Lower lobe of right lung (tissue), 2 donors: ENCODE measurements at regions not wholly inside any gene's neighbourhood (a gene's known extent, or its start where the extent isn't known, plus 50 kb on each side); places are given as distances from the start of the nearest gene placed in this dataset.

Experiments used
- ATAC-seq, 2 donors: fragments of 200-7000 bp; cut with Tn5 transposase; one replicate each; pipeline ENCODE4 v1.9.1; 2020 to 2022; ENCODE audit warnings: mild to moderate bottlenecking in 2 of 2, moderate library complexity in 2 of 2
- DNase-seq: peaks from one replicate; pipeline ENCODE4 v3.0.0-alpha.2; 2020
- H3K27ac ChIP-seq: fragments of 200-600 bp; one replicate; pipeline ENCODE4 v1.8.0; 2022
- H3K27me3 ChIP-seq: fragments of 200-600 bp; one replicate; pipeline ENCODE4 v1.8.0; 2022; ENCODE audit warnings: low read depth
- H3K36me3 ChIP-seq: fragments of 200-600 bp; one replicate; pipeline ENCODE4 v1.8.0; 2022; ENCODE audit warnings: mild to moderate bottlenecking
- H3K4me1 ChIP-seq: fragments of 200-600 bp; one replicate; pipeline ENCODE4 v1.8.0; 2022
- H3K4me3 ChIP-seq: fragments of 200-600 bp; one replicate; pipeline ENCODE4 v1.8.0; 2022; ENCODE audit warnings: mild to moderate bottlenecking
- H3K9me3 ChIP-seq: fragments of 200-600 bp; one replicate; pipeline ENCODE4 v1.8.0; 2022
- intact Hi-C: fragments of 100-400 bp; cut with DNase I; formaldehyde crosslinking; loops from one replicate; pipeline ENCODE4 v1.11.0; 2022
- TF ChIP-seq, protein P1 (sequence below): fragments of 200-600 bp; IDR thresholded peaks from one replicate; pipeline ENCODE4 v1.8.0; 2022; ENCODE audit warnings: antibody characterized with exemption, mild to moderate bottlenecking
- donor health status: DM: no; HTN: yes; CAD: no; lungs with severe emphysema.

DNA sequence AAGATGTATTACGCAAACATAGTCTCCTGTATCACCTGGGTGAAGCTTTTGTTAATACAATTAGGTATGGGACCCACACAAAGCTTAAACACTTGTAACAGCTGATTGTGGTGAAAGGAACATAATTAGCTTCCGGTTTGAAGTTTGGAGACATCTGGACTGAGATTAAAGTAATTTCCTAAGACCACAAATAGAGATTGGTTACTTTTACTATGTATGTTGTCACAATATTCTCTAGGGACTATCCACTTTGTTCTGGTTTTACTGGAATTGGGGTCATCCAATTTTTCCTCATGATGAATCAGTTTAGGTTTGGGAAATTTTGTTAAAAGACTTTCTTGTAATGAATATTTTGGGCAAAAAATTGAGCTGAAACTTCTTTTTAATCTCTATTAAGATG is 71.8 kb upstream of the SAMSN1 start:
- Histone ChIP-seq H3K36me3 (no peaks in the 10 kb centered on the region), H3K27me3 (no peaks in the 10 kb centered on the region), H3K4me3 (no peak overlapping the region), H3K9me3 (no peaks in the 10 kb centered on the region), H3K27ac (no peak overlapping the region), H3K4me1 (no peaks in the 10 kb centered on the region)
- TF ChIP-seq, protein P1, sequence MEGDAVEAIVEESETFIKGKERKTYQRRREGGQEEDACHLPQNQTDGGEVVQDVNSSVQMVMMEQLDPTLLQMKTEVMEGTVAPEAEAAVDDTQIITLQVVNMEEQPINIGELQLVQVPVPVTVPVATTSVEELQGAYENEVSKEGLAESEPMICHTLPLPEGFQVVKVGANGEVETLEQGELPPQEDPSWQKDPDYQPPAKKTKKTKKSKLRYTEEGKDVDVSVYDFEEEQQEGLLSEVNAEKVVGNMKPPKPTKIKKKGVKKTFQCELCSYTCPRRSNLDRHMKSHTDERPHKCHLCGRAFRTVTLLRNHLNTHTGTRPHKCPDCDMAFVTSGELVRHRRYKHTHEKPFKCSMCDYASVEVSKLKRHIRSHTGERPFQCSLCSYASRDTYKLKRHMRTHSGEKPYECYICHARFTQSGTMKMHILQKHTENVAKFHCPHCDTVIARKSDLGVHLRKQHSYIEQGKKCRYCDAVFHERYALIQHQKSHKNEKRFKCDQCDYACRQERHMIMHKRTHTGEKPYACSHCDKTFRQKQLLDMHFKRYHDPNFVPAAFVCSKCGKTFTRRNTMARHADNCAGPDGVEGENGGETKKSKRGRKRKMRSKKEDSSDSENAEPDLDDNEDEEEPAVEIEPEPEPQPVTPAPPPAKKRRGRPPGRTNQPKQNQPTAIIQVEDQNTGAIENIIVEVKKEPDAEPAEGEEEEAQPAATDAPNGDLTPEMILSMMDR: no peak
- DNase-seq: no peak
- no peak for ATAC-seq
- intact Hi-C loops: no loop called here

DNA sequence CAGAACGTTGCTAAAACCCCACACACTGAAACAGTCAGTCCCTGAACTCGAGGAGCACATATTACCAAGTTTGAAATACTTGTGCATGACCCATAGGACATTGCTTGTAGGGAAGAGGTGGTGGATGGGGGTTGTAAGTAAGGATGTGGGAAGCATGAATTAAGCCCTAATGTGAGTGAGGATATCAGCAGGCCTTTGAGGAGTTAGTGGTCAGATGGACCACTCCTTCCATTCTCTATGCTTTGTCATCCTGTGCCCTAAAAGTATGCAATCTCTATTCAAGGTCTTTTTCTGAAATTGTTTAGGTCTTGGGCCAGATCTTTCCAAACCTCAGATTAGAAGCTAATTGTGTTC is 70.9 kb upstream of the SAMSN1 start:
- no peaks in the 10 kb centered on the region for H3K27me3 ChIP-seq
- DNase-seq: no peak
- no peak overlapping the region for H3K27ac ChIP-seq
- H3K4me1 ChIP-seq: no peaks in the 10 kb centered on the region
- no peaks in the 10 kb centered on the region for H3K9me3 ChIP-seq
- no peak for ATAC-seq
- TF ChIP-seq, protein P1: no peak
- H3K4me3 ChIP-seq: no peak overlapping the region
- no peaks in the 10 kb centered on the region for H3K36me3 ChIP-seq
- intact Hi-C loops: no loop called here

DNA sequence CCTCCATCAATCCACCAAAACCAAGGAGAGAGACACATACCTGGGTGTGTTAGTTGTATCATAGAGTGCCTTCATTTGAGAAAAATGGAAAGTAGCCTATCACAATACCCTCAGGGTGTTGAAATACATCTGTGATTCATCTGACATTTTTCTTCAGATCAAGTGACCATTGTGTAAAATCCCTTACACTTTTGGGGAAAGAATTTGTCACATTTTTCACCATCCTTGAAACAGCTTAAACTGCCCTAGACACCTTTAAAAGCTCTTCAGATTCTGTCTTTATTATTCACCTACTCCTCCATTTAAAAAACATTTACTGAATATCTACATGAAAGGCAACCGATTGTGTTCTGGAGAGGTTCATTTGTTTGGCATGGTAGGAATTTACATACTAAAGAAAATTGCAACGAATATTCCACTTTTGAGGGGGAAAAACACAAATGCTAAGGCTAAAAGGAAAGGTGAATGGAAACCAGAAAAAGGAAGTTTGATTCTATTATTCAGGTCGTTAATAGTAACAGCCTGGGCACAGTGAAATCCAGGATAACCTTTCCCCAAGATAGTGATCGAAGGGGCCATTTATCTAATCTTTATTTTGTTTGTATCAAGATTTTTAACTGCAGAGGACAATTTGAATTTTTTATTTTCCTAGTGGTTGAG is 70.4 kb upstream of the SAMSN1 start:
- DNase-seq: no peak
- Histone ChIP-seq H3K36me3 (no peaks in the 10 kb centered on the region), H3K27ac (no peak overlapping the region), H3K9me3 (no peaks in the 10 kb centered on the region), H3K4me1 (no peaks in the 10 kb centered on the region), H3K4me3 (no peak overlapping the region), H3K27me3 (no peaks in the 10 kb centered on the region)
- TF ChIP-seq, protein P1: no peak
- no peak for ATAC-seq
- intact Hi-C loops: no loop called here

DNA sequence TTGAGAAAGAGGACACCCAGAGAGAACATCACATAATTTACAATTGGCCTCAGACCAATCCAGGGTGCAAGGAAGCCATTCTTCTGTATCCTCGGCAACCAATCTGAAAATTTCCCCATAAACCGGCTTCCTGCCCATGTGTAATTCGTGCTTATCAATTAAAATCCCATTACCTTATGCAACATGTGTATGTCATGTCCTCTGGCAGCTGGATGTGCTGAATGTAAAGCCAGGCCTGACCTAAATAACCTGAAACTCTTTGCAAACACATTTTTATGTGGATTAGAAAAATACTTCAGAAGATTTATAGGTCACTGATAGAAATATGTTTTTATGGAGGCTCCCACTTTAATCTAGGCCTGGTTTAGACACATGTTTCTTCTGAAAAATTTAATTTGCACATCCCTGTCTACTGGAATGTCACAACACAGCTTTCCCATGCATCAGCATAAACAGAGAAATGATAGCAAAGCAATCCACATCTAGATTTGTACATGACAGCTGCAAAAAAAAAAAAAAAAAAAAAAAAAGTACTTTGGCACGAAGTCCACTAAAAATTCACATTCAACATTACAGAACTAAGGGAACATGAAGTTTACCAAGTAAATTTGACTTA is 69.4 kb upstream of the SAMSN1 start:
- intact Hi-C loops: no loop called here
- Histone ChIP-seq H3K36me3 (no peaks in the 10 kb centered on the region), H3K27me3 (no peaks in the 10 kb centered on the region), H3K4me1 (no peaks in the 10 kb centered on the region), H3K4me3 (no peak overlapping the region), H3K27ac (no peak overlapping the region), H3K9me3 (no peaks in the 10 kb centered on the region)
- DNase-seq (no peak), ATAC-seq (no peak)
- TF ChIP-seq, protein P1: no peak

DNA sequence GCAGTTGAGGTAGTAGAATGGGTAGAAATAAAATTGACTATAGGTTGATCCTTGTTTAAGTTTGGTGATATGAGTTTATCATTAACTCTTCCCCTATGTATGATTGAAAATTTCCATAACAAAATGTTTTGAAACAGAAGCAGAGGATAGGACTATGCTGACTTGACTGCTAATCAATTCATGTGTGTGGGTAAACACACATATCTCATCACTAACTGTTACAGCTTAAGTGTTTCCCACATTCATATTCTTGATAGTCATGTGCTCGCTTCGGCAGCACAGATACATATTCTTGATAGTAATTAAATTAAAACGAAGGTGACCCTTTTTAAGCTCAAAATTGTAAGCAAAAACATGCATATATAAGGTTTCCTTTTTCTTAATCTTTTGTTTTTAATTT is 68.2 kb upstream of the SAMSN1 start:
- Histone ChIP-seq H3K9me3 (no peaks in the 10 kb centered on the region), H3K27ac (no peak overlapping the region), H3K4me3 (no peak overlapping the region), H3K27me3 (no peaks in the 10 kb centered on the region), H3K4me1 (no peaks in the 10 kb centered on the region), H3K36me3 (no peaks in the 10 kb centered on the region)
- DNase-seq (no peak), ATAC-seq (no peak)
- TF ChIP-seq, protein P1: no peak
- intact Hi-C loops: no loop called here
